GM11168 (cell line): ENCODE measurements at regions not wholly inside any gene's neighbourhood (a gene's known extent, or its start where the extent isn't known, plus 50 kb on each side); places are given as distances from the start of the nearest gene placed in this dataset.

Source experiments
- in situ Hi-C: fragments of 300-500 bp; cut with MboI; formaldehyde crosslinking; loops from one replicate; pipeline ENCODE4 v1.12.0; 2022; ENCODE audit warnings: low sequenced_read_pairs; ENCODE audit not compliant: unreplicated experiment

- in situ Hi-C loops = no loop called here
Observed at GRCh38 chr14:58829594-58829993, 191.8 kb downstream of the DACT1 start.

GRCh38 chr14:58830121-58830520 lies 192.4 kb downstream of the DACT1 start:
- in situ Hi-C loops = no loop called here

- in situ Hi-C loops = no loop called here
Observed at GRCh38 chr14:58832095-58832521, 194.3 kb downstream of the DACT1 start.

GRCh38 chr14:58833634-58834378 lies 196.0 kb downstream of the DACT1 start:
- in situ Hi-C loops = no loop called here

GRCh38 chr14:58836303-58836974 lies 198.7 kb downstream of the DACT1 start:
- in situ Hi-C loops = no loop called here

GRCh38 chr14:58839233-58839632 lies 201.5 kb downstream of the DACT1 start:
- in situ Hi-C loops = no loop called here

GRCh38 chr14:58844544-58844943 lies 206.8 kb downstream of the DACT1 start:
- in situ Hi-C loops = no loop called here

- in situ Hi-C loops = no loop called here
Observed at GRCh38 chr14:58846682-58847465, 209.1 kb downstream of the DACT1 start.

GRCh38 chr14:58848365-58848764 lies 210.6 kb downstream of the DACT1 start:
- in situ Hi-C loops = no loop called here

- in situ Hi-C loops = no loop called here
Observed at GRCh38 chr14:58849601-58850000, 211.8 kb downstream of the DACT1 start.

GRCh38 chr14:58850011-58850410 lies 212.2 kb downstream of the DACT1 start:
- in situ Hi-C loops = no loop called here

- in situ Hi-C loops = no loop called here
Observed at GRCh38 chr14:58861586-58861985, 223.8 kb downstream of the DACT1 start.

- in situ Hi-C loops = no loop called here
Observed at GRCh38 chr14:58862416-58863160, 224.8 kb downstream of the DACT1 start.

- in situ Hi-C loops = no loop called here
Observed at GRCh38 chr14:58863661-58864345, 226.0 kb downstream of the DACT1 start.

- in situ Hi-C loops = no loop called here
Observed at GRCh38 chr14:58864751-58865513, 227.2 kb downstream of the DACT1 start.

GRCh38 chr14:58865514-58866281 lies 227.9 kb downstream of the DACT1 start:
- in situ Hi-C loops = no loop called here

GRCh38 chr14:58866391-58866790 lies 228.6 kb downstream of the DACT1 start:
- in situ Hi-C loops = no loop called here

GRCh38 chr14:58870961-58871360 lies 233.2 kb downstream of the DACT1 start:
- in situ Hi-C loops = no loop called here
